SH-SY5Y (cell line): ENCODE measurements at regions not wholly inside any gene's neighbourhood (a gene's known extent, or its start where the extent isn't known, plus 50 kb on each side); places are given as distances from the start of the nearest gene placed in this dataset.

Source experiments
- GATA2 ChIP-seq: IDR thresholded peaks from 2 replicates; pipeline ENCODE4 v1.6.1; 2011; ENCODE audit warnings: mild to moderate bottlenecking, low read depth, low read length
- GATA3 ChIP-seq: IDR thresholded peaks from 2 replicates; pipeline ENCODE4 v1.6.1; 2011; ENCODE audit warnings: low read depth, mild to moderate bottlenecking, low read length, moderate library complexity

DNA sequence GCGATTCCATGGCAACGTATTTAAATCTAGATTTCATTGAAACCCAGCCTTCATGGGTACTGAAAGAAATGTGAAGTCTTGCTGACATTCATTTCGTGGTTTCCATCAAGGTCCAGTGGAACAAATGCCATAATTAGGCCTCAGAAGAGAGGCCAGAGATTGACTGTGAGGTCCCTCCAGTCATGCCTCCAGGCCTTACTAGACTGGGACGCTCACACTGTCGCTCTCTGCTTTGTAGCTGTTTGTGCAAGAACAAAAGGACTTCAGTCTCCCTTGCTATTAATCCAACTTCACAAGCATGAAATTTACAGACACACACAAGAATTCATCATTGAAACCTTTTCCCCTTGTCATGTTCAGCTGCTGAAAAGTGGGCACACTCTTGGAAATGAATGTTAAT lies 180.4 kb upstream of the FOXD3 start:
- TF ChIP-seq GATA2 (no peak), GATA3 (no peak)
